GM20000 (cell line): ENCODE measurements at regions not wholly inside any gene's neighbourhood (a gene's known extent, or its start where the extent isn't known, plus 50 kb on each side); places are given as distances from the start of the nearest gene placed in this dataset.

ENCODE experiments used
- DNase-seq: peaks from one replicate; pipeline ENCODE4 v3.0.0; 2012; ENCODE audit warnings: low spot score
- TF ChIP-seq, protein P1 (sequence below): IDR thresholded peaks from 2 replicates; pipeline ENCODE4 v1.5.1; 2012; ENCODE audit warnings: mild to moderate bottlenecking, control low read depth; ENCODE audit errors: extremely low read depth, missing control alignments

DNA sequence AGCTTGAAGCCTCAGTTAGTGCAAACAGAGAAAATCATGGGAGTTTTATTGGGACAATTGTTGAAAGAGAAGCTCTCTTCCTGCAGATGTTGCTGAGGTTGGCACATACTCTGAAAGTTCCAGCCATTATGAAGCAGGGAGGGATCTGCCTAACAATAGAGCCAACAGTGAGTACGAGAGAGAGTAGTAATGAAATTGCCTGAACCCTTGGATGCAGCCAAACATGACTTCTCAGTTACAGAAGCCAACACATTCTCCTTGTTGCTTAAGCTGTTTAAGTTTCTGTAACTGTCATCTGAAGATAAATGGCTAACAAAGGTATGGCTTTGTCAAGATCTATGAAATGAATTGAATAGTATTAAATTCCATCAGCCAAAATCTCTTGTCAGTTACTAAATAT, 211.0 kb upstream of the TTC14 start:
- TF ChIP-seq, protein P1, sequence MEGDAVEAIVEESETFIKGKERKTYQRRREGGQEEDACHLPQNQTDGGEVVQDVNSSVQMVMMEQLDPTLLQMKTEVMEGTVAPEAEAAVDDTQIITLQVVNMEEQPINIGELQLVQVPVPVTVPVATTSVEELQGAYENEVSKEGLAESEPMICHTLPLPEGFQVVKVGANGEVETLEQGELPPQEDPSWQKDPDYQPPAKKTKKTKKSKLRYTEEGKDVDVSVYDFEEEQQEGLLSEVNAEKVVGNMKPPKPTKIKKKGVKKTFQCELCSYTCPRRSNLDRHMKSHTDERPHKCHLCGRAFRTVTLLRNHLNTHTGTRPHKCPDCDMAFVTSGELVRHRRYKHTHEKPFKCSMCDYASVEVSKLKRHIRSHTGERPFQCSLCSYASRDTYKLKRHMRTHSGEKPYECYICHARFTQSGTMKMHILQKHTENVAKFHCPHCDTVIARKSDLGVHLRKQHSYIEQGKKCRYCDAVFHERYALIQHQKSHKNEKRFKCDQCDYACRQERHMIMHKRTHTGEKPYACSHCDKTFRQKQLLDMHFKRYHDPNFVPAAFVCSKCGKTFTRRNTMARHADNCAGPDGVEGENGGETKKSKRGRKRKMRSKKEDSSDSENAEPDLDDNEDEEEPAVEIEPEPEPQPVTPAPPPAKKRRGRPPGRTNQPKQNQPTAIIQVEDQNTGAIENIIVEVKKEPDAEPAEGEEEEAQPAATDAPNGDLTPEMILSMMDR, result no peak

DNA sequence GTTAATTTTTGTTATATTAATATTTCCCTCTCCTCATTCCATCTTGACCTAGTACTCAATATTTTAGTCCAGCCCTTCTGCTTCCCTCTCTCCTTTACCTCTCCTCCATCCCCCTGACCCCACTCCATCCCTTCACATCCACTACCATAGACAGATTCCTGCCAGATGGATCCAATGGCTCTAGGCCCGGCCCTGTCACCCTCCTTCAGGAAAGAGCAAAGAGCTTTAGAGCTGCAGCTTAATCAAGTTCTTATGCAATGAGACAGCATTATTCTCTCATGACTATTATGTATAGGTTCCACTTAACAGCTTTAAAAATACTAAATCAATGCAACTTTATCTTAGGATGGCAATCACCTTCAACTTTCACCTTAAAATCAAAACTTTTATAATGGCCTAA, 200.7 kb upstream of the TTC14 start:
- TF ChIP-seq, protein P1, result no peak
- DNase-seq, result no peak

More for the DNA sequence above, 211.0 kb upstream of the TTC14 start:
- DNase-seq, result no peak

- TF ChIP-seq, protein P1, result no peak
- DNase-seq, result no peak
Measured at GRCh38 chr3:180402471-180403073, 199.4 kb upstream of the TTC14 start.

DNA sequence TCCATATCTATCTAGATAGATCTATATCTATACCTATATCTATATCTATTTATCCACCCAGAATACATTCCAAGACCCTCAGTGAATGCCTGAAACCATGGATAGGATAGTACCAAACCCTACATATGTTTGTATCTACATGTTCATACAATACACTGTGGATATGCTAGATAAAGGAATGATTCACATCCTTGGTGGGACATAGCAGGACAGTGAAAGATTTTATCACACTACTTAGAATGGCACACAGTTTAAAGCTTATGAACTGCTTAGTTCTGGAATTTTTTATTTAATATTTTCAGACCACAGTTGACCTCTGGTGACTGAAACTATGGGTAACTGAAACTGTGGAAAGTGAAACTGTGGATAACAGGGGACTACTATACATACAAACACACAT, 198.8 kb upstream of the TTC14 start:
- DNase-seq, result no peak
- TF ChIP-seq, protein P1, result no peak

GRCh38 chr3:180408654-180409053, 193.3 kb upstream of the TTC14 start:
- TF ChIP-seq, protein P1, result no peak
- no peak for DNase-seq

DNA sequence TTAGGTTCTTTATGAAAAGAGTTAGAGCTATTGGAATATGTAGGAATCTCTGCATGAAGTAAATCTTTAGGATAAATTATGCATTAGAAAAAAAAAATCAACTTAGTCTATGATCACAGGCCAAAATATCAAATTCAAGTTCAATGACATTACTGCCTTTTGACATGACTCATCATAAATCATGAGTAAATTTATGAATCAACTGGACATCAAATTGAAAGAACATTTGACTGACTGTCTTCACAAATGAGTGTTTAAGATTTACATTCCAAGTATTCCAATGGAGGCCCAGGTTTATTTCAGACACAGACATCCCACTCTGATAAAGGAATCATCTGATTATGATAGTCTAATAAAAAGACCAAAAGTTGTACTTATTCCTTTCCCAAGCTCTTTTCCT, 192.8 kb upstream of the TTC14 start:
- DNase-seq, result no peak
- TF ChIP-seq, protein P1, result no peak

DNA sequence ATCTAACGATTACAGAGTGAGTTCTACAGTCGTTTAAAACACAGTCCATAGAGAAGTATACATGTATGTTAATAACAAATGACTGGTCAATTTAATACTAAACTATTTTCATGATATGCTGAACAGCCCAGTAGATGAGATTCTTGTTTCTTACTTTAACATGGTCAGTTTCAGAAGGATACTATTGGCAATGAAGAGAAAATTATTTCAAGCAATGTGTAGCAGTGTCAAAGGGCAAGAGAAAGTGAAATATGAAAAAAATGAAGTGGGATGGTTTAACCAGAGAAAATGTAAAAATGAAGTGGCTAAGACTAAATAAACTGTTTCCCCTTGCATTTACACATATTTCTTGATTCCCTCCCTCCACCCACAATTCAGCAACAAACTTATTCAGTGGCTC, 192.1 kb upstream of the TTC14 start:
- TF ChIP-seq, protein P1, result no peak
- no peak for DNase-seq
